ENCODE measurements at regions not wholly inside any gene's neighbourhood (a gene's known extent, or its start where the extent isn't known, plus 50 kb on each side); places are given as distances from the start of the nearest gene placed in this dataset.
A peak's percentile ranks its signal among the peaks of the same experiment; 100 is the strongest.

GRCh38 chr10:4353964-4354363 lies 472.0 kb upstream of the AKR1E2 start:
- no peak overlapping the region for H3K4me3 ChIP-seq
- no peaks in the 10 kb centered on the region for H3K9me3 ChIP-seq (replicated peaks)
- intact Hi-C loops (cut with micrococcal nuclease), result no loop called here
- no peak overlapping the region for H3K27ac ChIP-seq (replicated peaks)
- H3K27me3 ChIP-seq (ENCODE audit: low read depth), result no peaks in the 10 kb centered on the region
- H3K36me3 ChIP-seq, result no peaks in the 10 kb centered on the region
- no peak for DNase-seq
- peaks cover 18% of the 10 kb centered on the region for H3K4me1 ChIP-seq
- TF ChIP-seq CTCF (IDR thresholded peaks at IDR 0.05; ENCODE audit: borderline replicate concordance), result no peak

- H3K36me3 ChIP-seq, result no peaks in the 10 kb centered on the region
- no peaks in the 10 kb centered on the region for H3K27me3 ChIP-seq (ENCODE audit: low read depth)
- H3K27ac ChIP-seq (replicated peaks), result peak overlapping the region; percentile 27
- intact Hi-C loops (cut with micrococcal nuclease), result no loop called here
- DNase-seq, result no peak
- TF ChIP-seq CTCF (IDR thresholded peaks at IDR 0.05; ENCODE audit: borderline replicate concordance), result no peak
- no peak overlapping the region for H3K4me3 ChIP-seq
- no peaks in the 10 kb centered on the region for H3K9me3 ChIP-seq (replicated peaks)
- peaks cover 18% of the 10 kb centered on the region for H3K4me1 ChIP-seq
Observed at GRCh38 chr10:4353059-4353655, 472.9 kb upstream of the AKR1E2 start.

GRCh38 chr10:4352414-4352961 lies 473.5 kb upstream of the AKR1E2 start:
- no peaks in the 10 kb centered on the region for H3K27me3 ChIP-seq (ENCODE audit: low read depth)
- H3K9me3 ChIP-seq (replicated peaks), result no peaks in the 10 kb centered on the region
- peak overlapping the region; percentile 28 for H3K27ac ChIP-seq (replicated peaks)
- intact Hi-C loops (cut with micrococcal nuclease), result no loop called here
- peak; percentile 31 for DNase-seq
- TF ChIP-seq CTCF (IDR thresholded peaks at IDR 0.05; ENCODE audit: borderline replicate concordance), result no peak
- no peak overlapping the region for H3K4me3 ChIP-seq
- H3K4me1 ChIP-seq, result peaks cover 18% of the 10 kb centered on the region
- H3K36me3 ChIP-seq, result no peaks in the 10 kb centered on the region

- H3K27ac ChIP-seq (replicated peaks), result peak overlapping the region; percentile 28
- H3K27me3 ChIP-seq (ENCODE audit: low read depth), result no peaks in the 10 kb centered on the region
- TF ChIP-seq CTCF (IDR thresholded peaks at IDR 0.05; ENCODE audit: borderline replicate concordance), result no peak
- no peaks in the 10 kb centered on the region for H3K36me3 ChIP-seq
- intact Hi-C loops (cut with micrococcal nuclease), result no loop called here
- no peaks in the 10 kb centered on the region for H3K9me3 ChIP-seq (replicated peaks)
- peaks cover 18% of the 10 kb centered on the region for H3K4me1 ChIP-seq
- H3K4me3 ChIP-seq, result no peak overlapping the region
- DNase-seq, result no peak
Observed at GRCh38 chr10:4351723-4352413, 474.1 kb upstream of the AKR1E2 start.

- Histone ChIP-seq H3K4me1 (peaks cover 31% of the 10 kb centered on the region), H3K27ac (replicated peaks) (no peak overlapping the region), H3K27me3 (ENCODE audit: low read depth) (no peaks in the 10 kb centered on the region), H3K9me3 (replicated peaks) (no peaks in the 10 kb centered on the region), H3K36me3 (no peaks in the 10 kb centered on the region), H3K4me3 (no peak overlapping the region)
- intact Hi-C loops (cut with micrococcal nuclease), result no loop called here
- TF ChIP-seq CTCF (IDR thresholded peaks at IDR 0.05; ENCODE audit: borderline replicate concordance), result no peak
- no peak for DNase-seq
Observed at GRCh38 chr10:4347397-4347796, 478.6 kb upstream of the AKR1E2 start.

Measured in left ventricle myocardium inferior (tissue), 1 donor.